BLaER1 (cell line): ENCODE measurements at regions not wholly inside any gene's neighbourhood (a gene's known extent, or its start where the extent isn't known, plus 50 kb on each side); places are given as distances from the start of the nearest gene placed in this dataset.
"Not testable (repeated sequence)": the region's sequence is repeated elsewhere in the genome, so short reads cannot be mapped to it uniquely, and the experiment has no call there.

Source experiments
- H3K27ac ChIP-seq: shearing (Covaris generic); formaldehyde crosslinking; 2 replicates; pipeline ENCODE4 v1.8.1; 2022
- H3K27me3 ChIP-seq: shearing (Covaris generic); formaldehyde crosslinking; 2 replicates; pipeline ENCODE4 v1.8.1; 2022
- H3K36me3 ChIP-seq: shearing (Covaris generic); formaldehyde crosslinking; 2 replicates; pipeline ENCODE4 v1.8.1; 2022
- H3K4me1 ChIP-seq: shearing (Covaris generic); formaldehyde crosslinking; 2 replicates; pipeline ENCODE4 v1.8.1; 2022
- H3K4me2 ChIP-seq: shearing (Covaris generic); formaldehyde crosslinking; 2 replicates; pipeline ENCODE4 v1.8.1; 2022
- H3K4me3 ChIP-seq: shearing (Covaris generic); formaldehyde crosslinking; 2 replicates; pipeline ENCODE4 v1.8.1; 2022
- H3K9ac ChIP-seq: shearing (Covaris generic); formaldehyde crosslinking; 2 replicates; pipeline ENCODE4 v1.8.1; 2022
- H3K9me3 ChIP-seq: shearing (Covaris generic); formaldehyde crosslinking; 2 replicates; pipeline ENCODE4 v1.8.1; 2022
- H4K20me1 ChIP-seq: shearing (Covaris generic); formaldehyde crosslinking; 2 replicates; pipeline ENCODE4 v1.8.1; 2022
- Cebpa-rat ChIP-seq: shearing (Covaris generic); IDR thresholded peaks from 2 replicates; pipeline ENCODE4 v1.8.1; 2022

DNA sequence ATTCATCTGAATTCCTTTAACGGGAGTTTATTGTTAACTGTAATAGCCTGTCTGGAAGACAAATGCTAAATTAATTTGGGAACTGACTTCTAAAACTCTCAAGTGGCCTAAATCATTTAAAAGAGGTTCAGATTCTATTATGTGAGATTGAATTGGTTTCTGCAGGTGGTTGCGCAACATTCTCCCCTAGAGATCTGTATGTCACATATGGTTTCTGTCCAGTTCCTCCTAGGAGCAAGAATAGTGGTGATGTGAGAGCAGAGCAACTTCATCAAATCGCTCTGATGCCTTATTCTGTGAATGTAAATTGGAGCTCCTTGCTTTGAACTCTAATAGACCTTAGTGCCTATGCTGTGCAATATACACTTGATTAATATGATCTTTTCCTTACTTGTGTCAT, 144.6 kb upstream of the GPR101 start:
- H3K4me2 ChIP-seq, result no peak overlapping the region
- no peak overlapping the region for H3K27ac ChIP-seq
- peaks cover 6% of the 10 kb centered on the region for H3K9me3 ChIP-seq
- no peak overlapping the region for H3K9ac ChIP-seq
- no peak overlapping the region for H3K4me3 ChIP-seq
- H3K27me3 ChIP-seq, result peaks cover 76% of the 10 kb centered on the region
- H3K4me1 ChIP-seq, result no peaks in the 10 kb centered on the region
- no peaks in the 10 kb centered on the region for H4K20me1 ChIP-seq
- H3K36me3 ChIP-seq, result no peaks in the 10 kb centered on the region
- TF ChIP-seq Cebpa-rat, result no peak

GRCh38 chrX:137172317-137172948, 138.6 kb upstream of the GPR101 start:
- no peak overlapping the region for H3K4me2 ChIP-seq
- no peak overlapping the region for H3K4me3 ChIP-seq
- H3K9me3 ChIP-seq, result peaks cover 11% of the 10 kb centered on the region
- no peak overlapping the region for H3K9ac ChIP-seq
- no peak for TF ChIP-seq Cebpa-rat
- H3K36me3 ChIP-seq, result no peaks in the 10 kb centered on the region
- no peak overlapping the region for H3K27ac ChIP-seq
- peaks cover 76% of the 10 kb centered on the region for H3K27me3 ChIP-seq
- H3K4me1 ChIP-seq, result no peaks in the 10 kb centered on the region
- no peaks in the 10 kb centered on the region; the same call in 1 of the 2 replicates for H4K20me1 ChIP-seq

- Histone ChIP-seq H3K27me3 (peaks cover 78% of the 10 kb centered on the region), H3K4me3 (no peak overlapping the region), H4K20me1 (no peaks in the 10 kb centered on the region; the same call in 1 of the 2 replicates), H3K36me3 (no peaks in the 10 kb centered on the region), H3K9me3 (peaks cover 15% of the 10 kb centered on the region), H3K4me2 (no peak overlapping the region), H3K9ac (no peak overlapping the region), H3K27ac (no peak overlapping the region), H3K4me1 (no peaks in the 10 kb centered on the region)
- TF ChIP-seq Cebpa-rat, result no peak
Measured at GRCh38 chrX:137171626-137172025, 137.8 kb upstream of the GPR101 start.

DNA sequence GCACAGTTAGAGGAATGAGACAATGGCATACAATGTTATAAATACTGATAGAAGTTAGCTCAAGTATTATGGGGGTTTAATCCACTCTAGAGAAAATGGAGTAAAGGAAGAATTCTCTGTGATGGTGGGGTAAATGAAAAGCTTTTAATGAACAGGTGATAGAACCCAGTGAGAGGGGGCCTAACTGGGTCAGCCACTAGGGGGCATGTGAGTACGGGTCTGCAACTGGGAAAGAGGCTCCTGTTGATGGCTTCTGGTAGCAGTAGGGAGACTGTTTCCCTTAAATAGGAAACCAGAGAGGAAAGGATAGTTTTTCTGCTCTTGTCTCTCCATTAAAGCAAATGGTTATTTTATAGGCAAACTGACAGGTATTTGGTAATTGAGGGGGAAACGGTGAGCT, 132.8 kb upstream of the GPR101 start:
- H3K4me2 ChIP-seq, result no peak overlapping the region
- H3K4me3 ChIP-seq, result no peak overlapping the region
- H3K4me1 ChIP-seq, result no peaks in the 10 kb centered on the region
- TF ChIP-seq Cebpa-rat, result no peak
- no peaks in the 10 kb centered on the region for H3K36me3 ChIP-seq
- peaks cover 9% of the 10 kb centered on the region; the same call in 1 of the 2 replicates for H3K9me3 ChIP-seq
- no peak overlapping the region for H3K27ac ChIP-seq
- H3K9ac ChIP-seq, result no peak overlapping the region
- no peaks in the 10 kb centered on the region; the same call in 1 of the 2 replicates for H4K20me1 ChIP-seq
- peaks cover 80% of the 10 kb centered on the region for H3K27me3 ChIP-seq

- Histone ChIP-seq H3K9ac (no peak overlapping the region), H3K27ac (no peak overlapping the region), H3K27me3 (peaks cover 72% of the 10 kb centered on the region), H3K4me1 (no peaks in the 10 kb centered on the region), H3K4me3 (no peak overlapping the region), H3K4me2 (no peak overlapping the region), H4K20me1 (no peaks in the 10 kb centered on the region), H3K36me3 (no peaks in the 10 kb centered on the region), H3K9me3 (peaks cover 9% of the 10 kb centered on the region; the same call in 1 of the 2 replicates)
- no peak for TF ChIP-seq Cebpa-rat
Measured at GRCh38 chrX:137164329-137164728, 130.5 kb upstream of the GPR101 start.

DNA sequence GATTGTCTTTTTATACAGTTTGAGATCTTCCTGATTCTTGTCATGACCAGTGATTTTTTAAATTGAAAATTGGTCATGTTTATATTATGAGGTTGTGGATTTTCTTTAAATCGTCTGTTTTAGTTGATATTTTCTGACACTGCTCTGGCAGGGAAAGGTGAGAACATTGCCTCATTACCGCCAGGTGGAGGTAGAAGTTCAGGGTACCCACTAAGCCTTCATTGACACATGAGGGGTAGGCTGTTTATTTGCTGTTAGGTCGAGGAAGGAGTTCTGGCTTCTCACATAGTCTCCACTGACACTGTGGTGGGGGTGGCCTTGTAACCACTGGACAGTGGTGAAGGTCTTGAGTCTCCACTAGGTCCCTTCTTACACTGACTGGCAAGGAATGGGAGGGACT, 117.6 kb upstream of the GPR101 start:
- Histone ChIP-seq H3K4me3 (no peak overlapping the region), H3K4me1 (no peaks in the 10 kb centered on the region), H3K27ac (no peak overlapping the region), H3K9ac (no peak overlapping the region), H3K27me3 (peaks cover 74% of the 10 kb centered on the region), H3K9me3 (no peaks in the 10 kb centered on the region), H3K4me2 (no peak overlapping the region), H3K36me3 (no peaks in the 10 kb centered on the region), H4K20me1 (peaks cover 6% of the 10 kb centered on the region; the same call in 1 of the 2 replicates)
- no peak for TF ChIP-seq Cebpa-rat

DNA sequence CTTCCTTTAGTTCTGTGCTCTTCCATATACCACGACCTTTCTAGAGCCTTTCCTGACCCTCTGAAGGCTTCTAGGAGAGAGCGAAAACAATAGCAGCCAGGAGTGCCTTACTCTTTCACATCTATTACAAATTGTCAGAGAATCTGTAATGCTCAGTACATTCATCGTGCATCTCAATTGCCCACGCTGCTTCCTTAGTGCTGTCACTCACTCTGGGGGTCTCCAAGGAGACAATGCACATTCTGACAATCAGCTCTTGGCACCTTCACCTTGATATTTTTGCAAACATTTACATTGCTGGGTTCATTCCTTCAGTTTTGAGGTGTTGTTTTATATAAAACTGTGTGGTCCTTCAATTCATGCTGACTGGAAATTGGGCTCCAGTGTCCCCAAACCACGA, 110.1 kb upstream of the GPR101 start:
- H3K36me3 ChIP-seq, result no peaks in the 10 kb centered on the region
- 0 out of 2 replicates have a peak, but pooled peaks cover 5% of the 10 kb centered on the region for H3K9me3 ChIP-seq
- no peak overlapping the region for H3K9ac ChIP-seq
- peaks cover 6% of the 10 kb centered on the region; the same call in 1 of the 2 replicates for H4K20me1 ChIP-seq
- no peak overlapping the region for H3K4me2 ChIP-seq
- TF ChIP-seq Cebpa-rat, result no peak
- H3K27me3 ChIP-seq, result peaks cover 66% of the 10 kb centered on the region
- no peak overlapping the region for H3K27ac ChIP-seq
- H3K4me3 ChIP-seq, result no peak overlapping the region
- no peaks in the 10 kb centered on the region for H3K4me1 ChIP-seq

GRCh38 chrX:137122651-137123050, 88.9 kb upstream of the GPR101 start:
- not testable (repeated sequence) for H3K4me3 ChIP-seq, H3K36me3 ChIP-seq, H3K4me1 ChIP-seq, H3K27ac ChIP-seq, H3K4me2 ChIP-seq, H3K9ac ChIP-seq, H4K20me1 ChIP-seq
- Histone ChIP-seq H3K9me3 (peaks cover 15% of the 10 kb centered on the region; the same call in 1 of the 2 replicates), H3K27me3 (peaks cover 27% of the 10 kb centered on the region)

DNA sequence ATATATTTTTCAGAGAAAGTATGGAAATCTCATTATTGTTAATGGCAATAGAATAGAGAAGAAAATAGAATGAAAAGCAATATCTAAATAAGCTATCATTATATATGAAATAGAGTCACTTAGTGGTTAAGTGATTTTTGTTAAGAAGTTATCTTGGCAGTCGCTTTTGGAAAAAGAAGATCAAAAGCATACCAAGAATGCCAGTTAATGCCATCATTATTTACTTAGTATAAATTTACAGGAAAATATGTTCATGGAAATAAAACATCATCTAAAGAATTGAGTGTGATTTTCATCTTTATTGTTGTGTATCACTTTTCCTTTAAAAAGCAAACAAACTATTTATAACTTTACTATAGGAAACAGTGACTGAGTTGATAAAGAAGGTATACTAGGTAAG, 85.3 kb upstream of the GPR101 start:
- TF ChIP-seq Cebpa-rat, result no peak
- Histone ChIP-seq H3K4me2 (no peak overlapping the region), H3K9me3 (peaks cover 15% of the 10 kb centered on the region; the same call in 1 of the 2 replicates)

DNA sequence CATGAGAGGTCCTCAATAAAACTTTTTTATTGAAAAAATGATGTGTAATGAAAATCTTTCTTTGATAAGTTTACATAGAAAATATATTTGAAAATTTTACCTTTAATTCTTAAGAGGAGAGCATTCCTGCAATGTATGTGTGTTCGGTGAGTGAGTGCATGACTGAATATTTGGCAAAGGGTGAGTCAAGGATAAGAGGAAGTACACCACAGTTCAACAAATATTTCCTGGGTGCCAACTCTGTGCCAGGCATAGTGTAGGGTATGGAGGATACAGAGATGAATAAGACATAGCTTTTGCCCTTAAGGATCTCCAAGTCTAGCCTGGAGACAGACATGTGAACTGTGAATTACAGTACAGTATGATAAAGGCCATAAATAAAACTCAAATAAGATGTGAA, 84.7 kb upstream of the GPR101 start:
- TF ChIP-seq Cebpa-rat, result no peak
- H3K27ac ChIP-seq, result no peak overlapping the region
- H3K4me1 ChIP-seq, result no peaks in the 10 kb centered on the region
- H3K9ac ChIP-seq, result no peak overlapping the region
- H3K27me3 ChIP-seq, result peaks cover 40% of the 10 kb centered on the region
- H3K4me3 ChIP-seq, result no peak overlapping the region
- no peak overlapping the region for H3K4me2 ChIP-seq
- peaks cover 15% of the 10 kb centered on the region; the same call in 1 of the 2 replicates for H3K9me3 ChIP-seq
- no peaks in the 10 kb centered on the region for H3K36me3 ChIP-seq
- H4K20me1 ChIP-seq, result no peaks in the 10 kb centered on the region

More for the DNA sequence above, 85.3 kb upstream of the GPR101 start:
- Histone ChIP-seq H4K20me1 (no peaks in the 10 kb centered on the region), H3K27me3 (peaks cover 40% of the 10 kb centered on the region), H3K4me3 (no peak overlapping the region), H3K9ac (no peak overlapping the region), H3K27ac (no peak overlapping the region), H3K36me3 (no peaks in the 10 kb centered on the region), H3K4me1 (no peaks in the 10 kb centered on the region)
